HL-60 (cell line): ENCODE measurements at regions not wholly inside any gene's neighbourhood (a gene's known extent, or its start where the extent isn't known, plus 50 kb on each side); places are given as distances from the start of the nearest gene placed in this dataset.

ENCODE experiments used
- GABPA ChIP-seq: IDR thresholded peaks from 2 replicates; pipeline ENCODE4 v1.6.1; 2012; ENCODE audit warnings: low read depth
- TF ChIP-seq, protein P1 (sequence below): IDR thresholded peaks from 2 replicates; pipeline ENCODE4 v1.6.1; 2012; ENCODE audit warnings: low read depth; ENCODE audit not compliant: insufficient replicate concordance
- TF ChIP-seq, protein P2 (sequence below): IDR thresholded peaks from one replicate; pipeline ENCODE4 v1.5.1; 2011; ENCODE audit warnings: low read length, control low read depth, inconsistent platforms; ENCODE audit not compliant: insufficient read depth

DNA sequence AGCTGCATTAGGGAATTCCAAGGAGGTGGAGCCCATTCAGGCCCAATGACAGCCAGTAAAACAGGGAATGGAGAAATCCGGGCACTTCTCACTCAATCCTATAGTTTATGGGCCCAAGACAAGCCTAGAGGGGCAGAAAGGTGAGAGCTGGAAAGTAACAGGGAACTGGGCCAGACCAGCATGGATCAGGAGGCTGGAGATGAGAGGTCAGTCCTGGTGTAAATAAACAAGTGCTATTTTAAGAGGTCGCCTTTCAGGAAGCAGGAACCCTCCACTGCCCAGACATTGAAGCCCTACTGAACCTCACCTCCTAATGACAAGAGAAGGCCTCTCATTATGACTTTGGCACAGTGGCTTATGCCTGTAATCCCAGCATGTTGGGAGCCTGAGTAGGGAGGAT is 57.2 kb upstream of the TGM3 start:
- TF ChIP-seq, protein P1, sequence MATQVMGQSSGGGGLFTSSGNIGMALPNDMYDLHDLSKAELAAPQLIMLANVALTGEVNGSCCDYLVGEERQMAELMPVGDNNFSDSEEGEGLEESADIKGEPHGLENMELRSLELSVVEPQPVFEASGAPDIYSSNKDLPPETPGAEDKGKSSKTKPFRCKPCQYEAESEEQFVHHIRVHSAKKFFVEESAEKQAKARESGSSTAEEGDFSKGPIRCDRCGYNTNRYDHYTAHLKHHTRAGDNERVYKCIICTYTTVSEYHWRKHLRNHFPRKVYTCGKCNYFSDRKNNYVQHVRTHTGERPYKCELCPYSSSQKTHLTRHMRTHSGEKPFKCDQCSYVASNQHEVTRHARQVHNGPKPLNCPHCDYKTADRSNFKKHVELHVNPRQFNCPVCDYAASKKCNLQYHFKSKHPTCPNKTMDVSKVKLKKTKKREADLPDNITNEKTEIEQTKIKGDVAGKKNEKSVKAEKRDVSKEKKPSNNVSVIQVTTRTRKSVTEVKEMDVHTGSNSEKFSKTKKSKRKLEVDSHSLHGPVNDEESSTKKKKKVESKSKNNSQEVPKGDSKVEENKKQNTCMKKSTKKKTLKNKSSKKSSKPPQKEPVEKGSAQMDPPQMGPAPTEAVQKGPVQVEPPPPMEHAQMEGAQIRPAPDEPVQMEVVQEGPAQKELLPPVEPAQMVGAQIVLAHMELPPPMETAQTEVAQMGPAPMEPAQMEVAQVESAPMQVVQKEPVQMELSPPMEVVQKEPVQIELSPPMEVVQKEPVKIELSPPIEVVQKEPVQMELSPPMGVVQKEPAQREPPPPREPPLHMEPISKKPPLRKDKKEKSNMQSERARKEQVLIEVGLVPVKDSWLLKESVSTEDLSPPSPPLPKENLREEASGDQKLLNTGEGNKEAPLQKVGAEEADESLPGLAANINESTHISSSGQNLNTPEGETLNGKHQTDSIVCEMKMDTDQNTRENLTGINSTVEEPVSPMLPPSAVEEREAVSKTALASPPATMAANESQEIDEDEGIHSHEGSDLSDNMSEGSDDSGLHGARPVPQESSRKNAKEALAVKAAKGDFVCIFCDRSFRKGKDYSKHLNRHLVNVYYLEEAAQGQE = no peak
- TF ChIP-seq, protein P2, sequence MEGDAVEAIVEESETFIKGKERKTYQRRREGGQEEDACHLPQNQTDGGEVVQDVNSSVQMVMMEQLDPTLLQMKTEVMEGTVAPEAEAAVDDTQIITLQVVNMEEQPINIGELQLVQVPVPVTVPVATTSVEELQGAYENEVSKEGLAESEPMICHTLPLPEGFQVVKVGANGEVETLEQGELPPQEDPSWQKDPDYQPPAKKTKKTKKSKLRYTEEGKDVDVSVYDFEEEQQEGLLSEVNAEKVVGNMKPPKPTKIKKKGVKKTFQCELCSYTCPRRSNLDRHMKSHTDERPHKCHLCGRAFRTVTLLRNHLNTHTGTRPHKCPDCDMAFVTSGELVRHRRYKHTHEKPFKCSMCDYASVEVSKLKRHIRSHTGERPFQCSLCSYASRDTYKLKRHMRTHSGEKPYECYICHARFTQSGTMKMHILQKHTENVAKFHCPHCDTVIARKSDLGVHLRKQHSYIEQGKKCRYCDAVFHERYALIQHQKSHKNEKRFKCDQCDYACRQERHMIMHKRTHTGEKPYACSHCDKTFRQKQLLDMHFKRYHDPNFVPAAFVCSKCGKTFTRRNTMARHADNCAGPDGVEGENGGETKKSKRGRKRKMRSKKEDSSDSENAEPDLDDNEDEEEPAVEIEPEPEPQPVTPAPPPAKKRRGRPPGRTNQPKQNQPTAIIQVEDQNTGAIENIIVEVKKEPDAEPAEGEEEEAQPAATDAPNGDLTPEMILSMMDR = no peak
- TF ChIP-seq GABPA = no peak
